ENCODE measurements at regions not wholly inside any gene's neighbourhood (a gene's known extent, or its start where the extent isn't known, plus 50 kb on each side); places are given as distances from the start of the nearest gene placed in this dataset.

- no peak for DNase-seq
Measured at GRCh38 chr18:45119876-45120275, 439.2 kb downstream of the SETBP1 start.

GRCh38 chr18:45121146-45121545 is 440.5 kb downstream of the SETBP1 start:
- DNase-seq, result no peak

GRCh38 chr18:45122506-45122905 is 441.8 kb downstream of the SETBP1 start:
- no peak for DNase-seq

GRCh38 chr18:45127405-45127804 is 446.7 kb downstream of the SETBP1 start:
- DNase-seq, result no peak

- no peak for DNase-seq
Measured at GRCh38 chr18:45133276-45133675, 452.6 kb downstream of the SETBP1 start.

GRCh38 chr18:45136381-45137086 is 455.8 kb downstream of the SETBP1 start:
- no peak for DNase-seq

GRCh38 chr18:45137087-45137419 is 456.4 kb downstream of the SETBP1 start:
- DNase-seq, result no peak

GRCh38 chr18:45139478-45139877 is 458.8 kb downstream of the SETBP1 start:
- no peak for DNase-seq

GRCh38 chr18:45142868-45143267 is 462.2 kb downstream of the SETBP1 start:
- DNase-seq, result no peak

GRCh38 chr18:45149712-45150111 is 465.6 kb upstream of the SLC14A2 start:
- no peak for DNase-seq

- no peak for DNase-seq
Measured at GRCh38 chr18:45151645-45152044, 463.6 kb upstream of the SLC14A2 start.

GRCh38 chr18:45155526-45155925 is 459.8 kb upstream of the SLC14A2 start:
- no peak for DNase-seq

GRCh38 chr18:45156946-45157345 is 458.3 kb upstream of the SLC14A2 start:
- no peak for DNase-seq

- no peak for DNase-seq
Measured at GRCh38 chr18:45157576-45157975, 457.7 kb upstream of the SLC14A2 start.

- DNase-seq, result peak; percentile 24
Measured at GRCh38 chr18:45161850-45162249, 453.4 kb upstream of the SLC14A2 start.

GRCh38 chr18:45163871-45164270 is 451.4 kb upstream of the SLC14A2 start:
- DNase-seq, result no peak

GRCh38 chr18:45164551-45164950 is 450.7 kb upstream of the SLC14A2 start:
- no peak for DNase-seq

GRCh38 chr18:45165176-45165713 is 450.0 kb upstream of the SLC14A2 start:
- DNase-seq, result no peak

- DNase-seq, result no peak
Measured at GRCh38 chr18:45165871-45166270, 449.4 kb upstream of the SLC14A2 start.

GRCh38 chr18:45166341-45166835 is 448.9 kb upstream of the SLC14A2 start:
- no peak for DNase-seq

- DNase-seq, result peak; percentile 41
Measured at GRCh38 chr18:45166836-45167551, 448.3 kb upstream of the SLC14A2 start.

GRCh38 chr18:45167631-45168280 is 447.5 kb upstream of the SLC14A2 start:
- DNase-seq, result no peak

- DNase-seq, result no peak
Measured at GRCh38 chr18:45168866-45169600, 446.2 kb upstream of the SLC14A2 start.
